Astrocyte of the cerebellum (primary cell): ENCODE measurements at regions not wholly inside any gene's neighbourhood (a gene's known extent, or its start where the extent isn't known, plus 50 kb on each side); places are given as distances from the start of the nearest gene placed in this dataset.

ENCODE experiments used
- DNase-seq: peaks from one replicate; pipeline ENCODE4 v3.0.0-alpha.2; 2011; ENCODE audit warnings: low read depth
- H3K4me3 ChIP-seq: 2 replicates; pipeline ENCODE4 v1.5.1; 2011; ENCODE audit warnings: mild to moderate bottlenecking, low read depth, low read length, moderate library complexity
- CTCF ChIP-seq: IDR thresholded peaks from 2 replicates; pipeline ENCODE4 v1.5.1; 2012; ENCODE audit warnings: low read length, low read depth, moderate library complexity, mild to moderate bottlenecking; ENCODE audit errors: missing control alignments
- in situ Hi-C: cut with HindIII; loops from 2 replicates; pipeline ENCODE4 v1.10.0; 2017; ENCODE audit warnings: low sequenced_read_pairs

DNA sequence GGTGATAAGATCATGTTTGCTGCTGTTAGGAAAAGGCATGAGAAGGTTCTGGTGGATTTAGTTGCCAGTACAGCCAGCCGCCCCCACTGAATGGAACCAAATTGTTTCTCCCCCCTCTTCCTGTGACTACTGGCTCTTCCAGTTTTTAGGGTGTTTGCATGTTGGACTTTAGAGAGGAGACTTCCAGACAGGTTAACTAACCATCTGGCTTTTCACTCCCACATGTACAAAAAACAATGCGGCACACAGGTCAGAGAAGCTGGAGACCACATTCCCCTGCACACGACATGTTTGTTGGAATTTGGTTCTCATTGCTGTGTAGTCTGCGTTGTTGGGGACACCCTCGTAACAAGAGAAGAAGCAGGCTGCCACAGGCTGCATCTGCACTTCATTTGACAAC lies 103.9 kb upstream of the TMEM132C start:
- no peak for DNase-seq
- H3K4me3 ChIP-seq = no peak overlapping the region
- in situ Hi-C loops = no loop called here
- no peak for TF ChIP-seq CTCF

DNA sequence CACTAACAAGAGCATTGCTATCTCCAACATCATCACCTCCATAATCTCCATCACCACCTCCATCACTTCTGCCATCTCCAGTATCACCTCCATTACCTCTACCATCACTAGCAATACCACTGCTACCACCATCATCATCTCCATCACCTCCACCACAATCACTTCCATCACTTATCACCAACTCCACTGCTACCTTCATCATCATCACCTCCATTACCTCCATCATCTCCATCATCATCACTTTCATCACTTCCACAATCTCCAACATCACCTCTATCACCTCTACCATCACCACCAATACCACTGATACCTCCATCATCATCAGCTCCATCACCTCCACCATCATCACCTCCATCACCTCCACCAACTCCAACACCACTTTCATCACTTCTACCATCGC lies 102.4 kb upstream of the TMEM132C start:
- TF ChIP-seq CTCF = no peak
- no peak for DNase-seq
- in situ Hi-C loops = no loop called here

DNA sequence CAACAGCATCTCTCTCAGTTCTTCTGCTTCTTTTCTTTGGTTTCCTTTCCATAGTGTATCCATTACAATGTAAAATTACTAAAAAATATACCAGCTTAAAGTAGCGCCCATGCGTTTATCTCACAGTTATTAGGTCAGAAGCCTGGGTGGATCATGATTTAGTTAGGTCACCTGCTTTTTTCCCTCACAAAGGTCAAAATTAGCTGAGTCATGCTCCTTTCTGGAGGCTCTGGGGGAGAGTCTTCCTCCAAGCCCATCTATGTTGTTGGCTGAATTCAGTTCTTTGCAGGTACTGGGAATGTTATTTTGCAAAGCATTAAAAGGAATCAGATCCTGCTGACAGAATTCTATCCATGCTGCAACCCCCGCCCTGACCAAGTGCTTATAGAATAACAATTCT lies 101.6 kb upstream of the TMEM132C start:
- no peak overlapping the region for H3K4me3 ChIP-seq
- in situ Hi-C loops = no loop called here
- DNase-seq = no peak
- no peak for TF ChIP-seq CTCF

More for the DNA sequence above, 102.4 kb upstream of the TMEM132C start:
- no peak overlapping the region for H3K4me3 ChIP-seq

- DNase-seq = no peak
- H3K4me3 ChIP-seq = no peak overlapping the region
- no peak for TF ChIP-seq CTCF
- in situ Hi-C loops = no loop called here
These were observed 98.7 kb upstream of the TMEM132C start for GRCh38 chr12:128168273-128168672.

- in situ Hi-C loops = no loop called here
- no peak for DNase-seq
- TF ChIP-seq CTCF = no peak
- no peak overlapping the region for H3K4me3 ChIP-seq
These were observed 96.8 kb upstream of the TMEM132C start for GRCh38 chr12:128170181-128170580.

DNA sequence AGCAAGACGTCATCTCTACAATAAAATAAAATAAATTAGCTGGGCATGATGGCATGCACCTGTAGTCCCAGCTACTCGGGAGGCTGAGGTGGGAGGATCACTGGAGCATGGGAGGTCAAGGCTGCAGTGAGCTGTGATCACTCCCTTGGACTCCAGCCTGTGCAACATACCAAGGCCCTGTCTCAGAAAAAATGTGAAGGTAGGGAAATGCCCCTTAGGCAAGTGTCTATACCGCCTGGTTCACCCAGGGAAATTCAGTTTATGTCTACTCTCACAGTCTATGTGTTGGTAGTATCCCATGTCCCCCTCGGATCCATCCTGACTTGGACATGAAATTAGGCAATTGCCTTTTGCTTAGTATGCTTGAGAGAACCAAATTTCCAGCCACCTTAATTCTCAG lies 88.4 kb upstream of the TMEM132C start:
- TF ChIP-seq CTCF = no peak

GRCh38 chr12:128178966-128179365 lies 88.0 kb upstream of the TMEM132C start:
- in situ Hi-C loops = no loop called here
- TF ChIP-seq CTCF = no peak
- no peak overlapping the region for H3K4me3 ChIP-seq
- DNase-seq = no peak

More for the DNA sequence above, 88.4 kb upstream of the TMEM132C start:
- in situ Hi-C loops = no loop called here
- no peak overlapping the region for H3K4me3 ChIP-seq
- no peak for DNase-seq
